Neural progenitor cell (in vitro differentiated cells): ENCODE measurements at regions not wholly inside any gene's neighbourhood (a gene's known extent, or its start where the extent isn't known, plus 50 kb on each side); places are given as distances from the start of the nearest gene placed in this dataset.

Experiments used
- DNase-seq: peaks from one replicate; pipeline ENCODE4 v3.0.0-alpha.2; 2016; ENCODE audit warnings: low spot score
- H2AFZ ChIP-seq: fragments of 200-600 bp; sonication (generic); replicated peaks from 2 replicates; pipeline ENCODE4 v1.6.1; 2016; ENCODE audit warnings: antibody characterized with exemption
- H3F3A ChIP-seq: fragments of 200-600 bp; sonication (generic); 2 replicates; pipeline ENCODE4 v1.6.1; 2016; ENCODE audit warnings: antibody characterized with exemption, low read depth
- H3K27ac ChIP-seq: fragments of 200-600 bp; sonication (generic); 2 replicates; pipeline ENCODE4 v1.5.1; 2016; ENCODE audit warnings: mild to moderate bottlenecking
- H3K27me3 ChIP-seq: fragments of 200-600 bp; sonication (generic); 2 replicates; pipeline ENCODE4 v1.6.1; 2016; ENCODE audit warnings: mild to moderate bottlenecking, moderate library complexity
- H3K36me3 ChIP-seq: fragments of 200-600 bp; sonication (generic); 2 replicates; pipeline ENCODE4 v1.5.1; 2016
- H3K4me1 ChIP-seq: fragments of 200-600 bp; sonication (generic); 2 replicates; pipeline ENCODE4 v1.6.1; 2016; ENCODE audit warnings: mixed run types
- H3K4me2 ChIP-seq: fragments of 200-600 bp; sonication (generic); 2 replicates; pipeline ENCODE4 v1.6.1; 2016
- H3K4me3 ChIP-seq: fragments of 200-600 bp; sonication (generic); 2 replicates; pipeline ENCODE4 v1.5.1; 2016
- H3K79me2 ChIP-seq: fragments of 200-600 bp; sonication (generic); 2 replicates; pipeline ENCODE4 v1.6.1; 2016; ENCODE audit warnings: low read depth
- H3K9ac ChIP-seq: fragments of 200-600 bp; sonication (generic); 2 replicates; pipeline ENCODE4 v1.6.1; 2016
- H3K9me3 ChIP-seq: fragments of 200-600 bp; sonication (generic); 2 replicates; pipeline ENCODE4 v1.5.1; 2016; ENCODE audit warnings: low read depth
- H4K20me1 ChIP-seq: fragments of 200-600 bp; sonication (generic); 2 replicates; pipeline ENCODE4 v1.6.1; 2016; ENCODE audit warnings: low read depth
- H3K27ac Mint-ChIP-seq: 3 replicates; pipeline ENCODE4 v1.8.0; 2021; ENCODE audit warnings: mixed read lengths
- H3K27me3 Mint-ChIP-seq: 2 replicates; pipeline ENCODE4 v1.8.0; 2022; ENCODE audit warnings: low read depth, mild to moderate bottlenecking, inconsistent platforms, moderate library complexity, mixed read lengths; ENCODE audit not compliant: insufficient read depth
- H3K36me3 Mint-ChIP-seq: 3 replicates; pipeline ENCODE4 v1.8.0; 2021; ENCODE audit warnings: mixed read lengths
- H3K4me1 Mint-ChIP-seq: 3 replicates; pipeline ENCODE4 v1.8.0; 2021; ENCODE audit warnings: mixed read lengths
- H3K4me3 Mint-ChIP-seq: 3 replicates; pipeline ENCODE4 v1.8.0; 2021; ENCODE audit warnings: mild to moderate bottlenecking, moderate library complexity, mixed read lengths
- H3K9me3 Mint-ChIP-seq: 3 replicates; pipeline ENCODE4 v1.8.0; 2020; ENCODE audit warnings: mixed read lengths
- CTCF ChIP-seq: fragments of 200-600 bp; sonication (generic); IDR thresholded peaks from 2 replicates; pipeline ENCODE4 v1.5.1; 2017; ENCODE audit warnings: antibody characterized with exemption, mild to moderate bottlenecking
- EZH2 ChIP-seq: fragments of 200-600 bp; sonication (generic); IDR thresholded peaks from 2 replicates; pipeline ENCODE4 v1.6.1; 2017; ENCODE audit warnings: antibody characterized with exemption, mild to moderate bottlenecking, moderate library complexity
- EZH2phosphoT487 ChIP-seq: fragments of 200-600 bp; sonication (generic); IDR thresholded peaks from 2 replicates; pipeline ENCODE4 v1.6.1; 2017; ENCODE audit warnings: antibody characterized with exemption

- Histone ChIP-seq H3K9me3 (peaks cover 4% of the 10 kb centered on the region), H3K27me3 (no peaks in the 10 kb centered on the region), H3K36me3 (no peaks in the 10 kb centered on the region), H3K4me3 (peak overlapping the region; percentile 21), H3F3A (peaks cover 32% of the 10 kb centered on the region), H4K20me1 (no peaks in the 10 kb centered on the region), H3K4me1 (peaks cover 55% of the 10 kb centered on the region), H3K4me2 (peak overlapping the region; percentile 69), H3K9ac (no peak overlapping the region), H3K79me2 (no peaks in the 10 kb centered on the region), H2AFZ (no peak overlapping the region), H3K27ac (peak overlapping the region; percentile 43)
- peaks cover 27% of the 10 kb centered on the region for H3K4me1 Mint-ChIP-seq
- H3K27me3 Mint-ChIP-seq: peaks cover 26% of the 10 kb centered on the region
- DNase-seq: peak; percentile 90
- no peaks in the 10 kb centered on the region for H3K36me3 Mint-ChIP-seq
- TF ChIP-seq EZH2: no peak
- TF ChIP-seq EZH2phosphoT487: peak; percentile 11
- no peak for TF ChIP-seq CTCF
- H3K4me3 Mint-ChIP-seq: no peak overlapping the region
- H3K9me3 Mint-ChIP-seq: peaks cover 13% of the 10 kb centered on the region
- no peak overlapping the region for H3K27ac Mint-ChIP-seq
Observed at GRCh38 chr1:218034468-218034867, 250.6 kb upstream of the RRP15 start.

- peaks cover 2% of the 10 kb centered on the region for H3K27me3 Mint-ChIP-seq
- H3K36me3 Mint-ChIP-seq: no peaks in the 10 kb centered on the region
- Histone ChIP-seq H3K4me2 (no peak overlapping the region), H3K9me3 (no peaks in the 10 kb centered on the region), H3K4me3 (no peak overlapping the region), H3F3A (no peaks in the 10 kb centered on the region), H3K4me1 (peaks cover 9% of the 10 kb centered on the region), H3K27ac (no peak overlapping the region), H3K79me2 (no peaks in the 10 kb centered on the region), H3K9ac (no peak overlapping the region), H3K36me3 (no peaks in the 10 kb centered on the region), H3K27me3 (no peaks in the 10 kb centered on the region), H2AFZ (no peak overlapping the region), H4K20me1 (no peaks in the 10 kb centered on the region)
- peaks cover 4% of the 10 kb centered on the region for H3K4me1 Mint-ChIP-seq
- no peaks in the 10 kb centered on the region for H3K9me3 Mint-ChIP-seq
- H3K4me3 Mint-ChIP-seq: no peak overlapping the region
- TF ChIP-seq CTCF (no peak), EZH2 (no peak), EZH2phosphoT487 (no peak)
- H3K27ac Mint-ChIP-seq: no peak overlapping the region
- no peak for DNase-seq
Observed at GRCh38 chr1:218048828-218049420, 236.2 kb upstream of the RRP15 start.

GRCh38 chr1:218049641-218050040, 235.5 kb upstream of the RRP15 start:
- no peaks in the 10 kb centered on the region for H3K9me3 Mint-ChIP-seq
- Histone ChIP-seq H3K27ac (no peak overlapping the region), H3K9ac (no peak overlapping the region), H2AFZ (peak overlapping the region; percentile 46), H3K27me3 (no peaks in the 10 kb centered on the region), H3K36me3 (no peaks in the 10 kb centered on the region), H3K4me1 (peaks cover 9% of the 10 kb centered on the region), H3K9me3 (no peaks in the 10 kb centered on the region), H3K4me2 (no peak overlapping the region), H4K20me1 (no peaks in the 10 kb centered on the region), H3K4me3 (no peak overlapping the region), H3K79me2 (no peaks in the 10 kb centered on the region), H3F3A (no peaks in the 10 kb centered on the region)
- TF ChIP-seq EZH2phosphoT487 (no peak), CTCF (no peak), EZH2 (no peak)
- H3K4me1 Mint-ChIP-seq: peaks cover 4% of the 10 kb centered on the region
- no peak for DNase-seq
- H3K4me3 Mint-ChIP-seq: no peak overlapping the region
- H3K27ac Mint-ChIP-seq: no peak overlapping the region
- no peaks in the 10 kb centered on the region for H3K36me3 Mint-ChIP-seq
- H3K27me3 Mint-ChIP-seq: peaks cover 2% of the 10 kb centered on the region
